Hepatocyte (in vitro differentiated cells): ENCODE measurements at regions not wholly inside any gene's neighbourhood (a gene's known extent, or its start where the extent isn't known, plus 50 kb on each side); places are given as distances from the start of the nearest gene placed in this dataset.

Experiments
- EZH2 ChIP-seq: fragments of 200-600 bp; sonication (generic); IDR thresholded peaks from 2 replicates; pipeline ENCODE4 v1.6.1; 2016; ENCODE audit warnings: antibody characterized with exemption, mild to moderate bottlenecking, borderline replicate concordance
- EZH2phosphoT487 ChIP-seq: fragments of 200-600 bp; sonication (generic); IDR thresholded peaks from one replicate; pipeline ENCODE4 v1.6.1; 2018; ENCODE audit warnings: antibody characterized with exemption, mild to moderate bottlenecking, low read depth, moderate library complexity; ENCODE audit not compliant: unreplicated experiment, severe bottlenecking
- TF ChIP-seq, protein P1 (sequence below): fragments of 200-600 bp; sonication (generic); IDR thresholded peaks from 2 replicates; pipeline ENCODE4 v1.5.1; 2016; ENCODE audit warnings: antibody characterized with exemption, mild to moderate bottlenecking; ENCODE audit not compliant: poor library complexity

DNA sequence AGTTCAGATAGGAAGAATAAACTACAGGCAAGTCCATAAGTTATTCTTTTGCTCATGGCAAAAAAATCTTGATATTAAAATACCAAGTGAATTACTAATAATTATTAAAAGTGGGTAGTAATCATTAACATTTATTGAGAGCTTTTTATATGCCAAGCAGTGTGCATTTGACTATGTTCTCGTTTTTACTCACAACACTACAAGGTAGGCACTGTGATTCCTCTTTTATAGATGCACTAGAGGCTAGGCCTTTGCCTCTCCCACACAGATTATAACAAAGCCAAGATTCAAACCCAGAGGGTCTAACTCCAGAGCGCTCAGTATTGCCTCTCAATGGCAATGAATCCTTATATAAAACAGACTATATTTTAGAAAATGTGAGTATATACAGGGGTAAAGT is 254.2 kb downstream of the NAF1 start:
- TF ChIP-seq, protein P1, sequence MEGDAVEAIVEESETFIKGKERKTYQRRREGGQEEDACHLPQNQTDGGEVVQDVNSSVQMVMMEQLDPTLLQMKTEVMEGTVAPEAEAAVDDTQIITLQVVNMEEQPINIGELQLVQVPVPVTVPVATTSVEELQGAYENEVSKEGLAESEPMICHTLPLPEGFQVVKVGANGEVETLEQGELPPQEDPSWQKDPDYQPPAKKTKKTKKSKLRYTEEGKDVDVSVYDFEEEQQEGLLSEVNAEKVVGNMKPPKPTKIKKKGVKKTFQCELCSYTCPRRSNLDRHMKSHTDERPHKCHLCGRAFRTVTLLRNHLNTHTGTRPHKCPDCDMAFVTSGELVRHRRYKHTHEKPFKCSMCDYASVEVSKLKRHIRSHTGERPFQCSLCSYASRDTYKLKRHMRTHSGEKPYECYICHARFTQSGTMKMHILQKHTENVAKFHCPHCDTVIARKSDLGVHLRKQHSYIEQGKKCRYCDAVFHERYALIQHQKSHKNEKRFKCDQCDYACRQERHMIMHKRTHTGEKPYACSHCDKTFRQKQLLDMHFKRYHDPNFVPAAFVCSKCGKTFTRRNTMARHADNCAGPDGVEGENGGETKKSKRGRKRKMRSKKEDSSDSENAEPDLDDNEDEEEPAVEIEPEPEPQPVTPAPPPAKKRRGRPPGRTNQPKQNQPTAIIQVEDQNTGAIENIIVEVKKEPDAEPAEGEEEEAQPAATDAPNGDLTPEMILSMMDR: no peak
- TF ChIP-seq EZH2phosphoT487: no peak
- no peak for TF ChIP-seq EZH2
